ENCODE measurements at regions not wholly inside any gene's neighbourhood (a gene's known extent, or its start where the extent isn't known, plus 50 kb on each side); places are given as distances from the start of the nearest gene placed in this dataset.

- TF ChIP-seq POLR2A (IDR thresholded peaks at IDR 0.05) (no peak), CTCF (IDR thresholded peaks at IDR 0.05) (no peak), POLR2AphosphoS5 (IDR thresholded peaks at IDR 0.05) (no peak)
Observed at GRCh38 chr16:55232822-55233221, 91.2 kb upstream of the IRX6 start.
